ENCODE measurements at regions not wholly inside any gene's neighbourhood (a gene's known extent, or its start where the extent isn't known, plus 50 kb on each side); places are given as distances from the start of the nearest gene placed in this dataset.

GRCh38 chr4:108256538-108256937 is 87.8 kb upstream of the LEF1 start:
- no peaks in the 10 kb centered on the region for H3K36me3 ChIP-seq (replicated peaks in 1 of 2; ENCODE audit: control insufficient read depth in 1 of 2, insufficient read depth in 2 of 2, low read length in 1 of 2)
- POLR2A ChIA-PET, result no interaction called here
- H3K79me2 ChIP-seq (ENCODE audit: insufficient read depth), result no peaks in the 10 kb centered on the region
- CTCF ChIA-PET, result no interaction called here
- no peaks in the 10 kb centered on the region for H3F3A ChIP-seq (replicated peaks; ENCODE audit: insufficient read depth)
- no peak overlapping the region for H2AFZ ChIP-seq (ENCODE audit: low read depth)
- no peak for DNase-seq
- 12% methylated on average over 8 of the region's 8 CpGs for WGBS (ENCODE audit: low lambda C conversion rate)
- H3K9ac ChIP-seq, result no peak overlapping the region
- no peak overlapping the region for H3K27ac ChIP-seq (ENCODE audit: low read depth in 2 of 2, low read length in 1 of 2)
- no peak overlapping the region for H3K4me2 ChIP-seq
- no peak overlapping the region for H3K4me3 ChIP-seq (ENCODE audit: low read depth in 2 of 2, low read length in 1 of 2)
- no peaks in the 10 kb centered on the region for H3K9me2 ChIP-seq
- no peaks in the 10 kb centered on the region for H4K20me1 ChIP-seq (ENCODE audit: insufficient read depth)
- H3K9me3 ChIP-seq, result no peaks in the 10 kb centered on the region
- peaks cover 0 to 3% of the 10 kb centered on the region in 2 experiments; a peak in 2 of 4 replicates for H3K4me1 ChIP-seq (ENCODE audit: control insufficient read depth in 1 of 2, insufficient read depth in 2 of 2, low read depth in 1 of 2, low read length in 1 of 2)
- no peak for TF ChIP-seq JUND (IDR thresholded peaks at IDR 0.05)
- no peak for TF ChIP-seq GATA2 (CRISPR knock-in tag; IDR thresholded peaks at IDR 0.05)
- TF ChIP-seq CHD2 (IDR thresholded peaks at IDR 0.05; ENCODE audit: low read length, partially characterized antibody), result no peak
- TF ChIP-seq MAX (IDR thresholded peaks at IDR 0.05; ENCODE audit: low read depth), result no peak
- TF ChIP-seq RFX5 (IDR thresholded peaks at IDR 0.05; ENCODE audit: low read length), result no peak
- no peak for TF ChIP-seq RXRA (IDR thresholded peaks at IDR 0.05; ENCODE audit: borderline replicate concordance, low read depth)
- TF ChIP-seq GABPA (IDR thresholded peaks at IDR 0.05; ENCODE audit: low read depth), result no peak
- no peak for TF ChIP-seq POLR2AphosphoS5 (IDR thresholded peaks at IDR 0.05; ENCODE audit: low read depth, low read length)
- no peak for TF ChIP-seq RAD21 (IDR thresholded peaks at IDR 0.05; ENCODE audit: low read length)
- TF ChIP-seq IRF3 (IDR thresholded peaks at IDR 0.05; ENCODE audit: low read depth, low read length), result no peak
- TF ChIP-seq YY1 (IDR thresholded peaks at IDR 0.05; ENCODE audit: low read depth), result no peak
- no peak for TF ChIP-seq NFIC (IDR thresholded peaks at IDR 0.05; ENCODE audit: borderline replicate concordance)
- TF ChIP-seq FOSL2 (IDR thresholded peaks at IDR 0.05; ENCODE audit: borderline replicate concordance, low read depth), result no peak
- no peak for TF ChIP-seq FOXM1 (IDR thresholded peaks at IDR 0.05; ENCODE audit: low read depth)
- no peak for TF ChIP-seq EZH2phosphoT487 (IDR thresholded peaks at IDR 0.05; ENCODE audit: borderline replicate concordance, low read depth)
- no peak for TF ChIP-seq PBX3 (IDR thresholded peaks at IDR 0.05)
- TF ChIP-seq RCOR1 (IDR thresholded peaks at IDR 0.05; ENCODE audit: low read length), result no peak
- no peak for TF ChIP-seq USF1 (IDR thresholded peaks at IDR 0.05; ENCODE audit: borderline replicate concordance, low read depth)
- no peak for TF ChIP-seq TEAD4 (IDR thresholded peaks at IDR 0.05; ENCODE audit: borderline replicate concordance, insufficient read depth)
- TF ChIP-seq MXI1 (IDR thresholded peaks at IDR 0.05; ENCODE audit: low read depth, low read length), result no peak
- no peaks in the 10 kb centered on the region; the same call in 1 of the 2 replicates for H3K27me3 ChIP-seq (ENCODE audit: insufficient read depth)
